Brain microvascular endothelial cell (primary cell): ENCODE measurements at regions not wholly inside any gene's neighbourhood (a gene's known extent, or its start where the extent isn't known, plus 50 kb on each side); places are given as distances from the start of the nearest gene placed in this dataset.

Experiments
- DNase-seq: peaks from one replicate; pipeline ENCODE4 v3.0.0-alpha.2; 2020
- H3K27ac ChIP-seq: fragments of 250-450 bp; sonication (Bioruptor Pico); 2 replicates; pipeline ENCODE4 v1.5.1; 2020; ENCODE audit warnings: mild to moderate bottlenecking, moderate library complexity
- H3K27me3 ChIP-seq: fragments of 250-450 bp; sonication (Bioruptor Pico); replicated peaks from 2 replicates; pipeline ENCODE4 v1.5.1; 2020; ENCODE audit warnings: mild to moderate bottlenecking
- H3K36me3 ChIP-seq: fragments of 250-450 bp; sonication (Bioruptor Pico); replicated peaks from 2 replicates; pipeline ENCODE4 v1.5.1; 2020; ENCODE audit warnings: mild to moderate bottlenecking
- H3K4me3 ChIP-seq: 2 replicates; pipeline ENCODE4 v1.5.1; 2011; ENCODE audit warnings: low read depth, mild to moderate bottlenecking, control low read depth, low read length, moderate library complexity
- in situ Hi-C: cut with HindIII; loops from 2 replicates; pipeline ENCODE4 v1.10.0; 2017; ENCODE audit warnings: low sequenced_read_pairs, low pct_ligation_motif_present
- TF ChIP-seq, protein P1 (sequence below): IDR thresholded peaks from 2 replicates; pipeline ENCODE4 v1.5.1; 2011; ENCODE audit warnings: low read depth, mild to moderate bottlenecking, moderate library complexity, low read length, control low read depth, inconsistent platforms; ENCODE audit errors: missing control alignments

DNA sequence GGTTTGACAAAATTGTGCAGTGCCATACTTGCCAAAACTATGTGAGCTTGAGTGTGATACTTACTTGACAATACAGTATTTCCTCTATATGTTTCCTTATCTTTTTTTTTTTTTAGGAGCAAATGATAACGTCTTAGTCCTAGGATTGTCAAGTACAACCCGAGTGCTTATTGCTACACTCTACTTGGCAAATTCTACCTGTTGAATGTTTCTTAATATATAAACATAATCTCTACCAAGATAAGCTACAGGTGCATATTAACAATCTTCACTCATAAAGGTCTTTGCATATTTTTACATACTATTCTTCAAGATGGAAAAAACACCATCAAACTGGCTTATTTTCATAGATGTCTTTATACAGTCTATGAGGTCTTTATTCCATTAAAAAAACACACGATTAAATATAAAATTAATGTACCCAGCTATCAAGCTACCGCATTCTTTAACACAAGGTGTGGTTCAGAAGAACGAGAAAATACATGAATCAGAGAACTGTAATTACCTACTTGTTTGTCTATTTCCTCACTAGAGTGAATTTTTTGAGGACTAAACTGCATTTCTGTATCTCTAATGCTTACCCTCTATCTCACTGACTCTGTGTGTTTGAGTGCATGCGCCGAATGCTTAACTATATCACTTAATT is 76.1 kb upstream of the PDSS1 start:
- Histone ChIP-seq H3K27me3 (no peaks in the 10 kb centered on the region), H3K4me3 (no peak overlapping the region), H3K36me3 (no peaks in the 10 kb centered on the region), H3K27ac (no peak overlapping the region)
- in situ Hi-C loops = no loop called here
- DNase-seq = no peak
- TF ChIP-seq, protein P1, sequence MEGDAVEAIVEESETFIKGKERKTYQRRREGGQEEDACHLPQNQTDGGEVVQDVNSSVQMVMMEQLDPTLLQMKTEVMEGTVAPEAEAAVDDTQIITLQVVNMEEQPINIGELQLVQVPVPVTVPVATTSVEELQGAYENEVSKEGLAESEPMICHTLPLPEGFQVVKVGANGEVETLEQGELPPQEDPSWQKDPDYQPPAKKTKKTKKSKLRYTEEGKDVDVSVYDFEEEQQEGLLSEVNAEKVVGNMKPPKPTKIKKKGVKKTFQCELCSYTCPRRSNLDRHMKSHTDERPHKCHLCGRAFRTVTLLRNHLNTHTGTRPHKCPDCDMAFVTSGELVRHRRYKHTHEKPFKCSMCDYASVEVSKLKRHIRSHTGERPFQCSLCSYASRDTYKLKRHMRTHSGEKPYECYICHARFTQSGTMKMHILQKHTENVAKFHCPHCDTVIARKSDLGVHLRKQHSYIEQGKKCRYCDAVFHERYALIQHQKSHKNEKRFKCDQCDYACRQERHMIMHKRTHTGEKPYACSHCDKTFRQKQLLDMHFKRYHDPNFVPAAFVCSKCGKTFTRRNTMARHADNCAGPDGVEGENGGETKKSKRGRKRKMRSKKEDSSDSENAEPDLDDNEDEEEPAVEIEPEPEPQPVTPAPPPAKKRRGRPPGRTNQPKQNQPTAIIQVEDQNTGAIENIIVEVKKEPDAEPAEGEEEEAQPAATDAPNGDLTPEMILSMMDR = no peak

DNA sequence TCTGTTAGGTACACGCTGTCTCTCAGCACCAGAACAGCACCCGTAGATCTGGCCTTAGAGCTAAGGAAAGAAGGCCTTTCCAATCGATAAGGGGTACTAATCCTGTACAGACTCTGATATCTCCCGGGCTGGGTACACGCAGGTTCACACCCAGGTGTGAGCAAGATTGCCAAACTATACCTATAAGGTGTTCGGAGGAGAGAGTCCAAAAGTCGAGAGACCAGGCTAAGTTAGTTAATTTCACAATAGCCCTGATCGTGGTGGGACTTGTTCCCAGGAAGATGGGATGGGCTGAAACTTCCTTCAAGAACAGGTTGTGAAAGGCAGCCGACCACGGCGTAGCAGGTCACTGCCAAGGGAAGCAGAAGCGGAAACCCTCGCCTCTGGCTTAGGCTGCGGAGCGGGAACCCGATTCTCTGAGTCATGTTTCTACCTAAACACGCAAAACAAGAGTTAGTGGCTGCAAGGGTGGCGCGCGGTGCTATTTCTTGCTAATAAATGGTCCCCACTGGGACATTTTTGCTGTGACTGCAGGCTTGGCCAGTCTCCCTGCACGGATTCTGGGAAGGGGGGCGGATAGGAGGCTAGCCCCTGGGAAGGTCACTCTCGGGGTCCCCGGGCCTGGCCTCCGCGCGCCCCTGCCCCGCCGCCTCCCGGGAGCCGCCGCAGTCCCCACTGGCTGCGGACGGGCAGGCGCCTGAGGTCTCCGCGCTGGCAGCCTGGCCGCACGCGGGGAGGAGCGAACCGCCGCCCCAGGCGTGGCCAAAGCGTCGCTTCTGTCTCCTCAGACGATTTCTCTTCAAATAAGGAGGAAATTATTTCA is 75.4 kb upstream of the PDSS1 start:
- in situ Hi-C loops = no loop called here
- TF ChIP-seq, protein P1 = no peak
- DNase-seq = no peak
- H3K4me3 ChIP-seq = peak overlapping the region; percentile 15
- no peaks in the 10 kb centered on the region for H3K27me3 ChIP-seq
- H3K27ac ChIP-seq = no peak overlapping the region
- H3K36me3 ChIP-seq = no peaks in the 10 kb centered on the region

DNA sequence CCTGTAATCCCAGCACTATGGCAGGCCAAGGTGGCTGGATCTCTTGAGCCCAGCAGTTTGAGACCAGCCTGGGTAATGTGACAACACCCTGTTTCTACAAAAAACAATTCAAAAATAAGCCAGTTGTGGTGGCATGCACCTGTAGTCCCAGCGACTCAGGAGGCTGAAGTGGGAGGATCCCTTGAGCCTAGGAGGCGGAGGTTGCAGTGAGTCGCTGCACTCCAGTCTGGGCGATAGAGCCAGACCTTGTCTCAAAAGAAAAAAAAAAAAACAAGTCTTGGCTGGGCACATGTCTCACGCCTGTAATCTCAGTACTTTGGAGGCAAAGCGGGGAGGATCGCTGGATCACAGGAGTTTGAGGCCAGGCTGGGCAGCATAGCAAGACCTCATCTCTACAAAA is 74.6 kb upstream of the PDSS1 start:
- no peak for DNase-seq
- TF ChIP-seq, protein P1 = no peak
- no peaks in the 10 kb centered on the region for H3K36me3 ChIP-seq
- in situ Hi-C loops = no loop called here
- no peak overlapping the region for H3K4me3 ChIP-seq
- H3K27ac ChIP-seq = no peak overlapping the region
- H3K27me3 ChIP-seq = no peaks in the 10 kb centered on the region

DNA sequence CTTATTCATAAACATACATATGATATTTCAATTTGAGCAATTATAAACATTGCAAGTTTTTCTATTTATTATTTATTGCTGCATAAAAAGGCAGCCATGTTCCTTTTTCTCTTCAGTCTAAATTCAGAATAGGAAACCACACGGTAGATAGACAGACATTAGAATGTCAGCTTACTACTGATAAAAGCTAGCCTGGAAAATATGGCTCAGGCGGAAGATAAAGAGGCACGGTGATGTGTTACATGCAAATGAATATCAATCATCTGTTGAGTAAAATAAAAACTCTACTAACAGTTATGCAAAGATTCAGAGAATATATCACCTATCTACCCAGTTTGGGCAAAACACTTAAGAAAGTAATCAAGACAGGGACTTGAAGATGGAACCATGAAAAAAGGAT is 73.5 kb upstream of the PDSS1 start:
- H3K27me3 ChIP-seq = no peaks in the 10 kb centered on the region
- H3K4me3 ChIP-seq = no peak overlapping the region
- H3K27ac ChIP-seq = no peak overlapping the region
- TF ChIP-seq, protein P1 = no peak
- DNase-seq = no peak
- H3K36me3 ChIP-seq = no peaks in the 10 kb centered on the region
- in situ Hi-C loops = no loop called here

DNA sequence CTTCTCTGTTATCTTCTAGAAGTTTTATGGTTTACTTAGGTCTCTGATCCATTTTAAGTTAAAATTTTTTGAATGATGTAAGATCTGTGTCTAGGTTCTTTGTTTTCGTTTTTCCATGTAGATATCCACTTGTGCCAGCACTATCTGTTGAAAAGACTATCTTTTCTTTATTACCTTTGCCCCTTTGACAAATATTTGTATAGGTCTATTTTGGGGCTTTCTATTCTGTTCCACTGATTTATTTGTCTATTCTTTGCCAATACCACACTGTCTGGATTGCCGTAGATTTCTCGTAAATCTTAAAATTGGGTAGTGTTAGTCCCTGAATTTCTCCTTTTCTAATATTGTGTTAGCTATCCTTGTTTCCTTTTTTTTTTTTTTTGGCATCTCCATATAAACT is 71.4 kb upstream of the PDSS1 start:
- Histone ChIP-seq H3K36me3 (no peaks in the 10 kb centered on the region), H3K4me3 (no peak overlapping the region), H3K27ac (no peak overlapping the region), H3K27me3 (no peaks in the 10 kb centered on the region)
- in situ Hi-C loops = no loop called here
- DNase-seq = no peak
- TF ChIP-seq, protein P1 = no peak
